Head of caudate nucleus (tissue), 42 donors: ENCODE measurements at regions not wholly inside any gene's neighbourhood (a gene's known extent, or its start where the extent isn't known, plus 50 kb on each side); places are given as distances from the start of the nearest gene placed in this dataset.
A peak's percentile ranks its signal among the peaks of the same experiment; 100 is the strongest.
"Not testable (repeated sequence)": the region's sequence is repeated elsewhere in the genome, so short reads cannot be mapped to it uniquely, and the experiment has no call there.

Source experiments
- DNase-seq, 42 donors: peaks; one replicate each; pipeline versions ENCODE4 v3.0.0 to v3.0.0-alpha.2; 2020 to 2021; ENCODE audit warnings: mixed read lengths in 7 of 42
- intact Hi-C: fragments of 100-400 bp; cut with DNase I; formaldehyde crosslinking; loops from one replicate; pipeline ENCODE4 v1.15.0; 2022

DNA sequence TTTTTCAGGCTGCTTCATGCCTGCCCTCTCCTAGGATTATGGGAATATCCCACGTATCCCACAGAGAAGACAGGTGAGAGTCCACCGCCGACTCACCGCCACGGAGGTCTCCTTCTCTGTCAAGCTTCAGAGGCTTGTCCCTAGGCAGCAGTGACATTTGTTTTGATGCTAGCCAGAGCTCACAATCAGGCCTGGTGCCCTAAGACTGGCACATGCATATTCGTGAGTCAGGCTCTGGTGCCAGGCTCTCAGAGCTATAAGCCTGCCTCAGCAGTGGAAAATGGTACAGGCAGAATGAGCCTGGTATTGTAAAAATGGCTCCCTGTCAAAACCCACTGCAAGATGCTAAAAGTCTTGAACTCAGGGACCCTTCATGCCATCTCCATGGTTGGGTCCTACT lies 65.5 kb downstream of the RBMY1A1 start:
- DNase-seq: no peak
- intact Hi-C loops: no loop called here

DNA sequence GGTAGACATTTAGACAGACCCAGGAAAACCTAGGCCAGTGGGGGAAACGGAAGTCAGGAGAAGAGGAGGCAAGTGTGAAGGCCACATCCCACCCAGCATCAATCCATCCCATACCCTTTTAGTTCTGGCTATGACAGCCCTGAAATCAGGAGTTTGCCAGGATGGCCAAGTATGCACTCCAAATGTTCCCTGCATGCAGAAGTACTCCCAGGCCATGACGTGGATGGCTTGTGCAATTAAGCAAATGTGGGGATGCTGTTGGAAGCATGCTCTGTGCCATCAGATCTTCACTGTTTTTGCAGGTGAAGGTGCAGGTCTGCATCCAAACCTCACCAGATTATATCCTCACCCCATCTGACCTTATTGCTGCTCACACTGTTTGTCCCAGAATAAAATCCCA lies 66.8 kb downstream of the RBMY1A1 start:
- intact Hi-C loops: no loop called here
- no peak for DNase-seq

DNA sequence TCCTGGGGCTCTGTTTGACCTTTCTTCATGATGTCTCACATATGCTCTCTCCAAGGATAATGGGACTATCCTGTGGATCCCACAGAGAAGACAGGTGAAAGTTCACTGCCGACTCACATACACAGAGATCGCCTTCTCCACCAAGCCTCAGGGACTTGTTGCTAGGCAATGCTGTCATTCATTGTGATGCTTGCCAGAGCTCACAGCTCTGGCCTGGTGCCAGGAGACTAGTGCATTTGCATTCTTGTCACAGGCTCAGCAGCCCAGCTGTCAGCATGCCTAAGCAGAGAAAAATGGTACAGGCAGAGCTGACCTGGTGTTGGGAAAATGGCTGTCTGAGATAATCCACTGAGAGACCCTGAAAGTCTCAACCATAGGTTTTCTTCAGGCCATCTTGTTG lies 67.9 kb downstream of the RBMY1A1 start:
- intact Hi-C loops: no loop called here

DNA sequence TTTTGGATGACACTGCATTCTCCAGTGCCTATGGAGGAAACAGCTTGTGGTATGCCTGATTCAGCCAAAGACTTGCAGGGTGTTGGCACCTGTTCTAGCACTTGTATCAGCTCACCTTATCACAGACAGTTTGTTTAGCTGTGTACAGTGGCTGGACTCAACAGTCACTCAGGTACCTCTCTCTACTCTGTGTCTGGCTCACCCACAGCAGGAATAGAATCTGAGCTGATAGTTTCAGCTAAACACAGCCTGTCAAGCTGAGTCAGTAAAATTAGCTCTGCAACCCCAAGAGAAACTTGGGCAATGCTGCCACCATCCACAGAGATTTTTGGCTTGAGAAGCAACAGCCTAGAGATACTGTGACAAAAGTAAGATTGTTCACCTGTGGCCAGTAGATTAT lies 101.5 kb downstream of the RBMY1A1 start:
- no peak for DNase-seq
- intact Hi-C loops: no loop called here

More for the DNA sequence above, 67.9 kb downstream of the RBMY1A1 start:
- peak in 15 of 42 donors; percentile 53 to 87 (median 72) for DNase-seq

DNA sequence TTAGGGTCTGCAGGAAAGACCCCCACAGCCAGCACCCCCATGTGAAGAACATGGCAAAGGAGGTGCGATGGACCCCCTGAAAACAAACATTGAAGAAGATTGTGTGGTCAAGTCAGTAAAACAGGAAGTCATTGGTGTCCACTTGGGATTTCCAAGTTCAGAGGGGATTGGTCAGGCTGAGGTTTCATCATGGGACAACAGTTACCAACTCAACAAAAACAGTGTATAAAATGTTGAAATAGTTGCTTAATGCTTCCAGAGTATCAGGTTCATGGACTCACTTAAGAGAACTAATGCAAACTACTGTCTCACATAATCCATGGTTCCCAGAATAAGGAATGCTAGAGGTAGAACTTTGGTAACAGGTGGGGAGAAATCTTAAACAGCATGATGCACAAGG lies 115.8 kb downstream of the RBMY1A1 start:
- intact Hi-C loops: no loop called here
- no peak for DNase-seq

DNA sequence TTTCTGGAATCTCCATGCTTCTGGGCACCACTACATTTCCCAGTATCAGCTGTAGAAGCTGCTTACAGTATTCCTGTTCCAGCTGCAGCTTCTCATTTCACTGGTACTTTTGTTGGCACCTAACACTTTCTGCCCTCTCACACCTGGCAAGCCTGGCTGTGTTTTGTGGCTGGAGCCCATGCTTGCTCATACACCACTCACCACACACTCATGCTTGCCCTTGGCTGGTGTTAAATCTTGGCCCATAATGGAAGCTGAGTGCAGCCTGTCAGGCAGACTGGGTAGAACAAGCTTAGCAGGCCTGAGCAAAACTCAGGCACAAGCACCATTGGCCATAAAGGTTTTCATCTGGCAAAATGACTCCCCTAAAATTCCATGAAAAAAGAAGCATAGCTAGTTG lies 124.4 kb downstream of the RBMY1A1 start:
- DNase-seq, intact Hi-C loops: not testable (repeated sequence)

DNA sequence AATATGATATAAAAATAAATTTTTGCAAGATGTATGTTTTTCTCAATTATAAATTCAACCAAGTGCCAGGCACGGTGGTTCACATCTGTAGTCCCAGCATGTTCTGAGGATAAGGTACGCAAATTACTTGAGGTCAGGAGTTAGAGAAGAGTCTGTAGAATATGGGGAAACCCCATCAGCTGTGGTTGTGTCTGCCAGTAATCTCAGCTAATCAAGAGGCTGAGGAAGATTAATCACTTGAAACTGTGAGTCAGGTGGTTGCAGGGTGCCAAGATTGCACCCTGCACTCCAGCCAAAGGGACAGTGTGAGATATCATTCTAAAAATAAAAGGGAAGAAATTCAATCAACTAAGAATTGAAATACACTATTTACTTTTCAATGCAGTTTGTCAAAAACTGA lies 144.9 kb downstream of the RBMY1A1 start:
- DNase-seq, intact Hi-C loops: not testable (repeated sequence)

DNA sequence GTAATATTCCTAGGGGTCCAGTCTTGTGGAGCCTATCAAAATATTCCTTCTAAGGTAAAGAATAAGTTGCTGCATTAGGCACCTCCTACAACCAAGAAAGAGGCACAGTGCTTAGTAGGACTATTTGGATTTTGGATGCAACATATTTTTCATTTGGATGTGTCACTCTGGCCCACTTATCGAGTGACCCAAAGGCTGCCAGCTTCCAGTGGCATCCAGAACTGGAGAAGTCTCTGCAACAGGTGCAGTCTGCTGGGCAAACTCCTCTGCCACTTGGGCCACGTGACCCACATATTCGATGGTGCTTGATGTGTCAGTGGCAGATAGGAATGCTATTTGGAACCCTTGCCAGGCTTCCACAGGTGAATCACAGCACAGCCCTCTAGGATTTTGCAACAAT lies 151.7 kb downstream of the RBMY1A1 start:
- intact Hi-C loops, DNase-seq: not testable (repeated sequence)

DNA sequence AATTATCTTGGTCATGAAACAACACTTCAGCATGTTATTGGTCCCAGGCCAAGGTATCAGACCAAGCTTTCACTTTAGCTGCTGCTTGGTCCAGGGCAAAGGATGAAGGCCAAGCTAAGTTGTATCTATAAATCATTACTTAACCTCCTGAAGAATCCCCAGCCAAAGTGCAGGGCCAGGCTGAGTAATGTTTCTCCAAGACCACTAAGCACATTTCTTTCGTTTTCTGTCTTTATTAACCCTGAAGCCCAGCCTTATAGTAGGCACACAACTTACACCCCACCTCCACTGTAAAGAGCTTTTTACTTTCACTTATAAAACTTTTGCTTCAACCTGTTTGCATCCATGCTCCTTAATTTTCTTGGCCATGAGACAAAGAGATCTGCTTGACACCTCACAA lies 167.3 kb downstream of the RBMY1A1 start:
- DNase-seq, intact Hi-C loops: not testable (repeated sequence)

DNA sequence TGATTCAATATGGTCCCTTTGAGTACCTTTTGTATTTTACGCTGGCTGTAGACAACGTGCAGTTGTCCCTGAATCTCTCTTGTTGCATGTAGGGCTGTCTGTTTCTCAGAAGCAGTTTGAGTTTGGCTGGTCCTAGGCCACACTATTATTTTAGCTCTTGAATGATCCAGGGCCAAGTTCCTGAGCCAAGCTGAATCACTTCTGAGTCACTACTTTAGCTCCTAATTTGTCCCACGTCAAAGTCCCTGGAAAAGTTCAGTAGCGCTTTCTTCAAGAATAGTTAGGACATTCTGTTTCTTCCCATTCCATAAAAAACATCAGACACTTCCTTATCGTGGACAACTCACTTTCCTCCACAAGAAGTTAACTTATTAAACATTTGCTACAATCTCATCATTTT lies 168.2 kb downstream of the RBMY1A1 start:
- DNase-seq, intact Hi-C loops: not testable (repeated sequence)

DNA sequence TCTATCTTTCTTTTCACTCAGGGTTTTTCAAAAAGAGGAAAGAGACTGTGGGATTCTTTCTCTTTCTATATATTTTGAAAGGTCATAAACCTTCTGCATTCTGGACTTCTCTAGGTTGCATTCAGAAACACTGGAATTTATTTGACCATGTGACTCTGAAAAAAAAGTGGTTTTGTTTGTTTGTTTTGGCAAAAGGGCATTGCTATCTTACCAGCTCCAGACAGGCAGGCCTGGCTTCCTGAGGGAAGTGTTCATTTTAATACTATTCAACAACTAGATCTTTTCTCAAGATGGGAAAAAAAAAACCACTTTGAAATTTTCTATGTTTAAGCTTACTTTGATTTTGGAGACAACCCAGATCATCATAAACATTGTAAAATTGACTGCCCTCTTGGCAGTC lies 170.6 kb downstream of the RBMY1A1 start:
- intact Hi-C loops: no loop called here
- DNase-seq: no peak

DNA sequence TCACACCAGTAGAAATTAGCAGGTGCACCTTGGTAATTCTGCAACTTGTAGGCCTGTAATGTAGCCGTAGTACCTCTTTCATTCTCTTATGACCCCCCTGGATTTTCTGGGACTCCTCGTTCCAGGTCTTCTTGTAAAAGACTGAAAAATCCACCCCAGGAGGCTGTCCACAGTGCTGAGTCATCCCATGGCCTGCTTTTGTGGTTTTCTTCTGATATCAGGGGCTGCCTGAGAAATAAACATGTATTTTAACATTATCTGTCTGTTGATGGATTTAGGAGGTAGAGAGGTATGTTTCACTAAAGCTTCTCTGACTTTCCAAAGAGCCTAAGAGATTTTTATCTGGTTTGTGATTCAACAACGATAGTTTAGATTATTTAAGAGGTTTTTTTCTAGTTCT lies 171.9 kb downstream of the RBMY1A1 start:
- intact Hi-C loops, DNase-seq: not testable (repeated sequence)

DNA sequence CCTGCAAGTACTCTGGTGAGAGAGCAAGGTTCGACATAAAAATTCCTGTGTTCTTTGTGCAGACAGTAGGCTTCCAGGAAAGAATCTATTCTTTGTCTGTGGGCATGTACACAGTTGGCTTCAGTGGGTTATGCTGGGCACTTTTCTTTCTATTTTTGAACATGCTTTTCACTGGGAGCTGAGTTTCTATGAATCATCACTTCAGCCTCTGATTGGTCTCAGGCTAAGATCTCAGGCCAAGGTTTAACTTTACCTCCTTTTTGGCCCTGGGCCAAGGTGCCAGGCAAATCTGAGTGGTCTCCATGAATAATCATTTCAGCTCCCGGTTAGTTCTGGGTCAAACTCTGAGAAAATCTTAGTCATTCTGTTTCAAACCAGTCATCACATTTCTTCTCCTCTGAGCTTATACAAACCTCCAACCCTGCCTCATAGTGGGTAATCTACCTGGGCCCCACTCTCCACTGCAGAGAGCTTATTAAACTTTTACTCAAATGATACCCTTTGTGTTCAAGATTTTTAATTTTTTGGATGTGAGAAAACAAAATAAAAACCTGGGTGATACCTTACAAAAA lies 158.8 kb downstream of the RBMY1D start:
- DNase-seq, intact Hi-C loops: not testable (repeated sequence)

DNA sequence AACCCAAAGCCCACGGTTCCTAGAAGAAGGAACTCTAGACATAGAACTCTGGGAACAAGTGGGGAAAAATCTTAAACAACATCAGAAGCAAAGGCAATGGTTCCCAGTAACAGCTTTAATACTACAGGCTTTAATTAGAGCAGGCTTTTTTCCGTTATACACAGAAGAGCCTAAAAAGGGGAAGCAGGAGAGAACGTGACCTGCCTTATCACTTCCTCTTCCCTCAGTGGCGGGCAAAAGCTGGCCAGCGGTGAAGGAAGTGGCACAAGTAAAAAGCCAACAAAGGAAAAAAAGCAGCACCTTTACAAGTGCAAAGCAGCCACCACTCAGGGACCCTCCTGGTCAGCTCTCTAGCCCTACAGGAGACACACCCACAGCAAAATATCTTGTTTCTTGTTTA lies 149.3 kb downstream of the RBMY1D start:
- intact Hi-C loops, DNase-seq: not testable (repeated sequence)

DNA sequence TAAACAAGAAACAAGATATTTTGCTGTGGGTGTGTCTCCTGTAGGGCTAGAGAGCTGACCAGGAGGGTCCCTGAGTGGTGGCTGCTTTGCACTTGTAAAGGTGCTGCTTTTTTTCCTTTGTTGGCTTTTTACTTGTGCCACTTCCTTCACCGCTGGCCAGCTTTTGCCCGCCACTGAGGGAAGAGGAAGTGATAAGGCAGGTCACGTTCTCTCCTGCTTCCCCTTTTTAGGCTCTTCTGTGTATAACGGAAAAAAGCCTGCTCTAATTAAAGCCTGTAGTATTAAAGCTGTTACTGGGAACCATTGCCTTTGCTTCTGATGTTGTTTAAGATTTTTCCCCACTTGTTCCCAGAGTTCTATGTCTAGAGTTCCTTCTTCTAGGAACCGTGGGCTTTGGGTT lies 134.1 kb downstream of the RBMY1D start:
- DNase-seq, intact Hi-C loops: not testable (repeated sequence)

DNA sequence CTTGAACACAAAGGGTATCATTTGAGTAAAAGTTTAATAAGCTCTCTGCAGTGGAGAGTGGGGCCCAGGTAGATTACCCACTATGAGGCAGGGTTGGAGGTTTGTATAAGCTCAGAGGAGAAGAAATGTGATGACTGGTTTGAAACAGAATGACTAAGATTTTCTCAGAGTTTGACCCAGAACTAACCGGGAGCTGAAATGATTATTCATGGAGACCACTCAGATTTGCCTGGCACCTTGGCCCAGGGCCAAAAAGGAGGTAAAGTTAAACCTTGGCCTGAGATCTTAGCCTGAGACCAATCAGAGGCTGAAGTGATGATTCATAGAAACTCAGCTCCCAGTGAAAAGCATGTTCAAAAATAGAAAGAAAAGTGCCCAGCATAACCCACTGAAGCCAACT lies 126.5 kb downstream of the RBMY1D start:
- DNase-seq, intact Hi-C loops: not testable (repeated sequence)

DNA sequence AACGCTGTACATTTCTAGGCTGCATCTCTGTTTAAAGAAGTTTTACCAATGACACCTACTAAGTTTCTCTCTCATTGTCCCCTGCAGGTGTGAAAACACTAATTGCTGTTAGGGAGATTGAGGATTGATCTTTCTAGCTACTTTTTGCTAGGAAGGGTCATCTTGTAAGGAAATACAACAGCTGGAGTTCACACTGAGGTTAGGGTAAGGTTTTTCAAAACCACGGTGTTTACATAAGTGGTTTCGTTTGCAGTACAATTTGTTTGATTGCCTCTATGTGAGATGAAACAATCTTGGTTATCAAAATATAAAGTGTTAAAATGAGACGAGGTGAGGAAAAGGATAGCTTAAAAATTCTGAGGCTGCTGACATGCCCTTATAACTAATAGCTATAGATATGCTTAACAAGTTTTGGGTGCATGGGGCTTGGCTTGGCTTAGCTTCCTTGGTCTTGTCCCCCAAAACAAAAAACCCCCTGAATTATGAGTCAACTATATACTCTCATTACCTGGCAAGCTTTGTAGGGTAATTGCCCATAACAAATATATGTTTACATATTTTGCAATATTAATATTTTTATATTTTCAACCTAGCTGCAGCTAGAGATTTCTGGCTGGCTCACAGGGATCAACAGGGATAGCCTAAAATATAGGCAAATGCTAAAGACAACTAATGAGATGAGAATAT lies 112.0 kb downstream of the RBMY1D start:
- intact Hi-C loops, DNase-seq: not testable (repeated sequence)

DNA sequence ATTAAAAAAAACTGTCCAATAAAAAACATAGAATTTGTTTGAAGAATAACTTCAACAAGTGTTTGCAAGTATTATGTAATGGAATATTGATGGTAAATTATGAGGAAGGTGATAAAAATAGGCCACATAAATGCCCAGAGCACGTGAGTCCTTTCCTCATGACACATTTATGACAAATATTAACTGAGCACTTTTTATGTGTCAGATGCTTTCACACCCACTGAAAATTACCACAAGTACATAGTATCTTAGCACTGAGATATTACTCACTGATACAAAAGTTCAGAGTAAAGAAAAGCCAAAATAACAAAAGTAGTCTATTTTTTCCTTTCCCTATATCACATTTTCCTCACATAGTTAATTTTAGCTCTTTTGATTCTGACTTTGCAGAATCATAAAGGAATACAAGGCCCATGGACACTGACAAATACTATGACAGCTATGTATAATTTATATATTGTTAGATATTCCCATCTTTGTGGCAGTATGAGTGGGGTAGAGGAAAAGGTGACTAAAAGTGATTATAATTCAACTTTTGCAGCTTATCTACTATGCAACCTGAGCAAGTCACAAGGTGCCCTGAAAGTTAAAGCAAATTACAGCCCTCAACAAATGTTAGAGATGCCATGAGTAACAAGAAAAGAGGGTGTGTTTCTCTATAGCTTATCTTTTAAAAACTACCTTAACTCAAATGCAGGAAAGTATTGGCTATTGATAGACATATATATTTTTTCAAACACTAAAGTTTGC lies 80.7 kb downstream of the RBMY1D start:
- intact Hi-C loops: no loop called here
- no peak for DNase-seq

DNA sequence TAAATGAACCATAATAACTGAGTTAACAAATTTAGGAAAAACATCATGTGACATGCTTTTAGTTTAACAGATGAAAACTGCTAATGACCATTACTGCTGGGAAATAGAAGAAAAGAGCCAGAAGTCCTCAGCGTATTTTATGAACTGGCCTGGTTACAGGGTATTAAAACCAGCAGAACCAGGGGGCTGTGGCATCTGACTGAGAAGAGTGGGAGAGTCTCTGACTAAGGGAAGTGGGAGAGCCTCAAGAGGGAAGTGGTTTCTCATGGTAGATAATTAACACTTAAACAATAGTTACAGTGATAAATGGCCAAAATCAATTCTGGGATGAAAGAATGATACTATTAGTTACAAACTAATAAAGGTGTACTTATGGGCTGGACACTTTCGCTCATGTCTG lies 79.8 kb downstream of the RBMY1D start:
- no peak for DNase-seq
- intact Hi-C loops: no loop called here

DNA sequence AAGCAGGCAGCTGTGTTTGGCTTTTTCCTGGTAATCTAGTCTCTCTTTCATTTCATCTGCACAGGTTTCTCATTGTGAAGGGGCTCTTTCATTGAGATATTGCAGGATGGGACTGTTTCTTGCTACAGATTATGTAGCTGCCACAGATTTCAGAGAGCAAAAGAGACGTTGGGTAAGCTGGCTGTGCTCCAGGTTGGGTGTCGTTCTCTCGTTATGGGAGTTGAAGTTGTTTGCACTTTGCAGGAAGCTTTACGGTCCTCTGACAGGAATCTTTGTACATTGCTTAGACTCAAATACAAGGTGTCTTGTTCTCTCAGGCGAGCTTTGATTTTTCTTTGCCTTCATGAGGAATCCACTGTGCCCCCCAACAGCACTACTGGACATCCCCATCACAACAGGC lies 72.4 kb downstream of the RBMY1D start:
- DNase-seq: no peak
- intact Hi-C loops: no loop called here
